IPS DF 6.9 (cell line): ENCODE measurements at regions not wholly inside any gene's neighbourhood (a gene's known extent, or its start where the extent isn't known, plus 50 kb on each side); places are given as distances from the start of the nearest gene placed in this dataset.

ENCODE experiments used
- DNase-seq: peaks from one replicate; pipeline ENCODE4 v3.0.0-alpha.2; 2013; ENCODE audit warnings: low read depth, low spot score
- H3K27ac ChIP-seq: one replicate; pipeline ENCODE4 v1.5.1; 2013; ENCODE audit warnings: low read length, control low read depth
- H3K27me3 ChIP-seq: 2 replicates; pipeline ENCODE4 v1.6.1; 2013; ENCODE audit warnings: mild to moderate bottlenecking, low read length; ENCODE audit not compliant: control insufficient read depth, insufficient read depth
- H3K36me3 ChIP-seq: 2 replicates; pipeline ENCODE4 v1.6.1; 2013; ENCODE audit warnings: low read length; ENCODE audit not compliant: control insufficient read depth, insufficient read depth
- H3K4me1 ChIP-seq: 2 replicates; pipeline ENCODE4 v1.6.1; 2013; ENCODE audit warnings: low read length; ENCODE audit not compliant: control insufficient read depth, insufficient read depth
- H3K4me3 ChIP-seq: 2 replicates; pipeline ENCODE4 v1.5.1; 2013; ENCODE audit warnings: mild to moderate bottlenecking, low read length
- H3K9me3 ChIP-seq: 2 replicates; pipeline ENCODE4 v1.6.1; 2013; ENCODE audit warnings: low read length, inconsistent platforms; ENCODE audit not compliant: control insufficient read depth, insufficient read depth
- WGBS: extraction: QIAGEN DNeasy Blood & Tissue Kit; methylation state at CpG from one replicate; pipeline ENCODE4 v1.1.7; 2013; ENCODE audit warnings: mixed read lengths, missing lambda C conversion rate; ENCODE audit not compliant: insufficient read length, insufficient coverage; 5-methylcytosine and 5-hydroxymethylcytosine counted together

DNA sequence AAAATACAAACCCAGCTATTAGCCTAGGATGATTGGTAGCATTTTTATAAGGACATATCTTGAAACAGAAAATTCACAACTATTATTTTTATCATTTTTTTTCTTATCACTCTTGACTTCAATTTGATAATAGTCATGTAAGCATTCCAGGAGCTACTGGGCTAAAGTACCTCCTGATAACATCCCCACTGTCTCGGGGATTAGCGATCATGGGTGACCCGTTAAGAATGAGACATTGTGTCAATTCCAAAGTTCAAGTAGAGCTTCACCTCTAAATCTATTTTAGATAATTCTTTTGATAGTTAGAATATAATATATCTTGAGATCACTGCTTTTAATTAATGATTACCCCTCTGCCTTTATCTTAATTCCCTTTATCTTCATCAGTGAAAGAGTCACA, 1204.5 kb upstream of the CHAC2 start:
- H3K36me3 ChIP-seq: no peaks in the 10 kb centered on the region
- no peaks in the 10 kb centered on the region for H3K9me3 ChIP-seq
- H3K4me3 ChIP-seq: no peak overlapping the region
- no CpG with 5 or more reads among the region's 3 CpGs for WGBS
- H3K27ac ChIP-seq: no peak overlapping the region
- H3K27me3 ChIP-seq: no peaks in the 10 kb centered on the region
- no peak for DNase-seq
- H3K4me1 ChIP-seq: 0 out of 2 replicates have a peak, but pooled peaks cover 1% of the 10 kb centered on the region

DNA sequence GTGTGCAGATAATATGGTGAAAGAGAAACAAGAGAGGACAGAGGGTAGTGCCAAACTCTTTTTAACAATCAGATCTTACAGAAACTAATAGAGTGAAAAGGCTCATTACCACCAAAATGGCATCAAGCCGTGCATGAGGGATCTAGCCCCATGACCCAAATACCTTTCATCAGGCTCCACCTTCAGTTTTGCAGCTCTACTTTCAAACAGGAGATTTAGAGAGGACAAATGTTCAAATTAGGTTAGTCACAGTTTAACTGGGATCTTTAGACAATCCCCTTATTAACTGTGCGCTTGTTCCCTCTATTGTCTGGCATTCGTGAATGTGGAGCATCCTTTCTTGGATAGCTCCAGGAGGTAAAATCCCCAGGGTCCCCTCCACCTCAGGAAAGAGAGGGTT, 1209.3 kb upstream of the CHAC2 start:
- Histone ChIP-seq H3K9me3 (no peaks in the 10 kb centered on the region), H3K36me3 (no peaks in the 10 kb centered on the region), H3K27me3 (no peaks in the 10 kb centered on the region), H3K27ac (no peak overlapping the region), H3K4me1 (0 out of 2 replicates have a peak, but pooled peaks cover 3% of the 10 kb centered on the region), H3K4me3 (no peak overlapping the region)
- WGBS: no CpG with 5 or more reads among the region's 3 CpGs
- DNase-seq: no peak

DNA sequence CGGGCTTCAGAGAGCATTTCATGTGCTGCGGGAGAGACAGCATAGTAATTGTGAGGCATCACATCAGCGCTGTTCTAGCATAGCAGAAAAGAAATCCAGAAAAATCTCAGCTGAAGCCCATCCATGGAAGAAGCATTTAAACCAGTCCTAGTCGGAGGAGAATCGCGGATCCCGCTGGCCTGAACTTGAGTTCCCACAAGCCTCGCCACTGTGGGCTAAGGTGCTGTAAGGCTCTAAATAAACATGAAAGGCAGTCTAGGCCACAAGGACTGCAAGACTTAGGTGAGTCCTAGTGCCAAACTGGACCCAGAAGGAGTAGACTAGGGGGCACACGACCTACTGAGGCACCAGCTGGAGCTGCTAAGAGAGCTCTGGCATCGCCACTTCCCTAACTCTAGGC, 1225.3 kb upstream of the CHAC2 start:
- Histone ChIP-seq H3K36me3 (no peaks in the 10 kb centered on the region), H3K9me3 (no peaks in the 10 kb centered on the region), H3K4me3 (no peak overlapping the region), H3K27ac (no peak overlapping the region), H3K27me3 (no peaks in the 10 kb centered on the region), H3K4me1 (no peaks in the 10 kb centered on the region)
- WGBS: no CpG with 5 or more reads among the region's 10 CpGs
- DNase-seq: no peak

DNA sequence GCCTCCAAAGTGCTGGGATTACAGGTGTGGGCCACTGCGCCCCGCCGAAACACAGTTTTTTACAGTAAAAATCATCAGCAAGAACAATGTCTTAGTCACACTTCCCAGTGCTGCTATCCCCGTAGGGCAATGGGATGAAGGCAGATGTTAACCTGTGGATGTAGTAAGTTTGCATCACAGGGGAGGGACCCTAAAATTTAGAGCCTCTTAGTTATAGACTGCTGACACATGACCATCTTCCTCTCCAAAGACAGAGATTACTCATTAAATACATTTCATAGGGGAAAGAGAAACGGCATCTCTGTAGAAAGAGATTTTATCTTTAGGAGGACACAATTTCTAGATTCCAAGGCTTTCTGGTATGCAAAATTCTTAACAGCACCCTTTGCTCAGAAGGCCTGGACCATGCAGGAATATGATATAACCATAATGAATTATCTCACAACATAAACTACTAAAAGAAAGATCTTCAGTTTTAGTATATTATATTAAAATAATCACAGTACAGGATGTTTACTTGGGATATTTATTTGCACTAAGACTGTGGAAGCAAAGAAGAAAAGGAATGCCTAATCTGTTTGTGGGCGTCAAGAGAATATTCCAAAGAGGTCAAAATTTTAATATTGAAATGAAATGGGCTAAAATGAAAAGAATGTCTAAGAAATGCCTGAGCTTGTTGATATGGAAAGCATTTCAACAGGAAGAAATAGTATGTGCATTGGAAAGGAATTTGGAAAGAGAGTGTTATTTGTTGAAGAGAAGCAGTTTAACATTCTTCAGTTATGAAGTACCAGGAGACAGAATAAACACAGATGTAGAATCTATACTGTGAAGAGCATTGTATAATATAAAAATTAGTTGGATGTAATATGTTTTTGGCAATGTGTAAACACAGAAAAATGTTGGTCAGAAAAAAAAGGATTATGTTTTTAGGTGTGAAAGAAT, 1228.3 kb upstream of the CHAC2 start:
- no peaks in the 10 kb centered on the region for H3K9me3 ChIP-seq
- H3K4me1 ChIP-seq: no peaks in the 10 kb centered on the region
- H3K27me3 ChIP-seq: no peaks in the 10 kb centered on the region
- no CpG with 5 or more reads among the region's 6 CpGs for WGBS
- no peak overlapping the region for H3K4me3 ChIP-seq
- H3K36me3 ChIP-seq: no peaks in the 10 kb centered on the region
- no peak for DNase-seq
- H3K27ac ChIP-seq: no peak overlapping the region

DNA sequence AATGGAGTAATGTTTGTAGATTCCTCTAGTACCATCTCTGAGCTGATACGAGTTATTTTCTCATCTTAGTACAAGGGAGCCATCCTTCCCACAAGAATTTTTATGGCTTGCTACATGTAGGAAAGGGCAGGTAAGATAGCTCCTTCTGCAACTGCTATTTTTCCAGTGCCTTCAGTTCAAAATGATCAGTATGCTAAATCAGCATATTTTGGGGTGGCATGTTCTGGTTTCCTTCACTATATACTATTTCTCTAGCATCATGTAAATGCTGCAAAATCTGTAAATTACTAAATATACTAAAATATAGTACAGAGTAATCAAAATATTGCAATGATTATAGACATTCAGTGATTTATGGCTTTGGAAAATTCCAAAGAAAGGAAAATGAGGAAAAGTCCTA, 1230.0 kb upstream of the CHAC2 start:
- DNase-seq: no peak
- WGBS: no CpG with 5 or more reads among the region's 1 CpG
- Histone ChIP-seq H3K4me3 (no peak overlapping the region), H3K27ac (no peak overlapping the region), H3K9me3 (no peaks in the 10 kb centered on the region), H3K27me3 (no peaks in the 10 kb centered on the region), H3K4me1 (no peaks in the 10 kb centered on the region), H3K36me3 (no peaks in the 10 kb centered on the region)

DNA sequence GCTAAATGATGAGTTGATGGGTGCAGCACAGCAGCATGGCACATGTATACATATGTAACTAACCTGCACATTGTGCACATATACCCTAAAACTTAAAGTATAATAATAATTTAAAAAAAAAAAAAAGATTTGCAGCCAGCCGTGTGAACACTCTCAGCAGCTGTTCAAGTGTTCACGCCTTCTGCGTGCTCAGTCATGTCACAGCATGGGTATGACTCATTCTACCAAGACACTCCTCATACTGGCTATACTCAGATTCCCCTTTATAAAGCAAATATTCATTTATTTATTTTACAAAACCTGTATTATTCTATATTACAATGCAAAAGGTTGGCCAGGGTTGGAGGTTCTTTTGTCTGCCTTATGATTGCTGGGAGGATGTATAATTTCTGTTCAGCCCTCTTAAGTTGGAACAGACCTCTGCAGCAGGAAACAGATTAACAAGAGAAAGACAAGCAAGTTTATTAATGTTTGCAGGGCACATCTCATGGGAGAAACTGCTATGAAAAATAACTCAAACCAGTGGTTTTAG, 1230.6 kb upstream of the CHAC2 start:
- no peaks in the 10 kb centered on the region for H3K4me1 ChIP-seq
- DNase-seq: no peak
- H3K9me3 ChIP-seq: no peaks in the 10 kb centered on the region
- H3K36me3 ChIP-seq: no peaks in the 10 kb centered on the region
- H3K27me3 ChIP-seq: no peaks in the 10 kb centered on the region
- no CpG with 5 or more reads among the region's 3 CpGs for WGBS
- H3K27ac ChIP-seq: no peak overlapping the region
- H3K4me3 ChIP-seq: no peak overlapping the region

DNA sequence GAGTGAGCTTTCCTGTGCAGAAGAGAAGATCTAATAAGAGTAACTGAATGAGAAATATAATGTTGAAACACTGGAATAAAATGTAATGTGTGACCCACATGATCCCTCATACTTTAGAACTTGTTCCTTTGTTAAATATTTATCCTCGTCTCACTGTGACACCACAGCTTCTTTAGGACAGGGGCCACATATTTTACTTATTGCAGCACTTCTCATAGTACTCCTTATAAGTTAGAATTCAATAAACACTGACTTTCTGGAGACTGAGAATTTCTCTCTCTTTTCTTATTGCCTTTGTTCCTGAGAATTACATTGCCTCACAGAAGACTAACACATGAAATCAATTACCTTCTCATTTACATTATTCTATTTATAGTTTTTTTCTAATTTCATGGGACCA, 1234.6 kb upstream of the CHAC2 start:
- H3K9me3 ChIP-seq: no peaks in the 10 kb centered on the region
- H3K27ac ChIP-seq: no peak overlapping the region
- no peak for DNase-seq
- WGBS: no CpG with 5 or more reads among the region's 1 CpG
- no peaks in the 10 kb centered on the region for H3K4me1 ChIP-seq
- H3K27me3 ChIP-seq: no peaks in the 10 kb centered on the region
- H3K36me3 ChIP-seq: no peaks in the 10 kb centered on the region
- no peak overlapping the region for H3K4me3 ChIP-seq

DNA sequence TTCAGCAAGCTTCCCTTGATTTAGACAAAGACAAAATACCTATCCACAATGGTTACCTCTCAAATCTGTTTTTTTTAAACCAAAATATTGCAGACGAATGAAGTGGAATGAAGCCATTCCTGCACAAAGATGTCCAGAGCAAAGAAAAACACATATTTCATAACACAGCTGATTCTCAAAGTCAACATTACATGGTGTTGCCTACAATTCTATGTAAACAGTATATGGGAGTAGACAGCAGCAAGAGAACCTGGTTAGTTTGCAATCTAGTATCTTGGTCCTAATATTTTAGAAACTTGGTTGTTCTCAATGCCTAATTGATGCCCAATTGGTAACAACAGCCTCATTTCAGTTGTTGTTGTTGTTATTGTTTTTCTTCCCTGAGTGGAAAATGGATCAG, 1240.9 kb upstream of the CHAC2 start:
- Histone ChIP-seq H3K9me3 (no peaks in the 10 kb centered on the region), H3K27me3 (no peaks in the 10 kb centered on the region), H3K4me1 (no peaks in the 10 kb centered on the region), H3K27ac (no peak overlapping the region), H3K36me3 (no peaks in the 10 kb centered on the region), H3K4me3 (no peak overlapping the region)
- no CpG with 5 or more reads among the region's 1 CpG for WGBS
- DNase-seq: no peak

DNA sequence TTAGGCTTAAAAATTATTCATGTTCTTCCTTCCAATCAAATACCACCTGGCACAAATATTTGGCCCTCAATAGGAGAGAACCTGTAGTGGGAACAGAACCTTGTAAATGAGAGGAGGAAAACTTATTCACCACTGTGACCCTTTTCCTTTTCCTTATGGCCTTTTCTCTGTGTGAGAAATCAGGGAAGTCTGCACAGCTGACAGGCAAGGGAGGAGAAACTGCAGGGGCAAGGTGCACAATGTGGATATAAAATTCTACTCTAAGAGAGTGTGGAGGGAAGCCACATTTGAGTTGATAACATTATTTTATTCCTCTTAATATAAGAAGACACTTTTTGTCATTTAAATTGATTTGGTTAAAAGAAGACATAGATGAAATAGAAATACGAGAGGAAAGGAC, 1247.0 kb upstream of the CHAC2 start:
- Histone ChIP-seq H3K4me3 (no peak overlapping the region), H3K27ac (no peak overlapping the region), H3K27me3 (no peaks in the 10 kb centered on the region), H3K4me1 (peaks cover 2% of the 10 kb centered on the region; the same call in 1 of the 2 replicates), H3K36me3 (no peaks in the 10 kb centered on the region), H3K9me3 (no peaks in the 10 kb centered on the region)
- no CpG with 5 or more reads among the region's 1 CpG for WGBS
- DNase-seq: no peak

DNA sequence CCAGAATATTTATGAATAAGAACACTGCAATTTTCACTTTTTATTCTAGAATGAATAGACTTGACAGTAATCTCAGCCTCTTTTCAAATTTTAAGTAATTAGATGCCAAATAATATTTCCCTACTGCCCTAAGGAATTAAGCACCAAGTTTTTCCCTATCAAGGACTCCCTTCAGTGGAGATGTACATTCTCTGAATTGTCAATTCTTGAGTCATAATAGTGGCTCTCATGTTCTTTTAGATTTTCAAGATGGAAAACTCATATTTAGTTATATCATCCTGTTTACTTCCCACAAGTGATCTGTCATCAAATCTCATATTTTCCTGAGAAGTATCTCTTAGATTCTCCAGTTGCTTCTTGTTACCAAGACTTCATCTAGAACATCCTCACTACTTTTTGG, 1248.9 kb upstream of the CHAC2 start:
- Histone ChIP-seq H3K4me1 (peaks cover 2% of the 10 kb centered on the region; the same call in 1 of the 2 replicates), H3K4me3 (no peak overlapping the region), H3K27ac (no peak overlapping the region), H3K36me3 (no peaks in the 10 kb centered on the region), H3K27me3 (no peaks in the 10 kb centered on the region), H3K9me3 (no peaks in the 10 kb centered on the region)
- DNase-seq: no peak

DNA sequence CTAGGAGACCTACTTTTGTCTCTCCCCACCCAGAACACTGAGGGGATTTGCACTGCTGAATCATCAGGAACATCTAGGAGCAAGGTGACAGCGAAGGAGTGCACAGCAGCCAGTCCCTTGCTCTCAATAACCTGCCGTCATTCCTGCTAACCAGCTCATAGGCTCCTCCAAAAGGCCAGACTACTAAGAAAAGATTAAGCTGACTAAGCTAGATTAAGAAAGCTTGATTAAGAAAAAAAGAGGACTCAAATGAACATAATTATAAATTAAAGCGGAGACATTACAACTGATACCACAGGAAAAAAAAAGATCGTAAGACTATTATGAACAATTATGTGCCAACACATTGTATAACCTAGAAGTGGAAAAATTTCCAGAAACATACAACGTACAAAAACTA, 1254.8 kb upstream of the CHAC2 start:
- Histone ChIP-seq H3K36me3 (no peaks in the 10 kb centered on the region), H3K4me1 (no peaks in the 10 kb centered on the region), H3K4me3 (no peak overlapping the region), H3K27ac (no peak overlapping the region), H3K9me3 (no peaks in the 10 kb centered on the region), H3K27me3 (no peaks in the 10 kb centered on the region)
- no CpG with 5 or more reads among the region's 5 CpGs for WGBS
- DNase-seq: no peak
